ENCODE measurements at regions not wholly inside any gene's neighbourhood (a gene's known extent, or its start where the extent isn't known, plus 50 kb on each side); places are given as distances from the start of the nearest gene placed in this dataset.

GRCh38 chr13:112208656-112209055, 141.7 kb downstream of the SOX1 start:
- peaks cover 47% of the 10 kb centered on the region for H3K27me3 Mint-ChIP-seq (ENCODE audit: low read depth)
- H3K27ac Mint-ChIP-seq (ENCODE audit: unreplicated experiment) = no peak overlapping the region
- DNase-seq (ENCODE audit: low spot score) = no peak
- no peaks in the 10 kb centered on the region for H3K36me3 Mint-ChIP-seq (ENCODE audit: low read depth)
- H3K4me1 Mint-ChIP-seq (ENCODE audit: low read depth) = peaks cover 5% of the 10 kb centered on the region
- TF ChIP-seq CTCF (IDR thresholded peaks at IDR 0.05) = no peak
- H3K4me3 Mint-ChIP-seq (ENCODE audit: unreplicated experiment) = no peak overlapping the region
- H3K9me3 Mint-ChIP-seq (ENCODE audit: low read depth) = no peaks in the 10 kb centered on the region

GRCh38 chr13:112209266-112209665, 142.3 kb downstream of the SOX1 start:
- H3K27ac Mint-ChIP-seq (ENCODE audit: unreplicated experiment) = no peak overlapping the region
- no peak overlapping the region for H3K4me3 Mint-ChIP-seq (ENCODE audit: unreplicated experiment)
- H3K9me3 Mint-ChIP-seq (ENCODE audit: low read depth) = no peaks in the 10 kb centered on the region
- peaks cover 5% of the 10 kb centered on the region for H3K4me1 Mint-ChIP-seq (ENCODE audit: low read depth)
- no peak for DNase-seq (ENCODE audit: low spot score)
- H3K27me3 Mint-ChIP-seq (ENCODE audit: low read depth) = peaks cover 41% of the 10 kb centered on the region
- no peaks in the 10 kb centered on the region for H3K36me3 Mint-ChIP-seq (ENCODE audit: low read depth)
- no peak for TF ChIP-seq CTCF (IDR thresholded peaks at IDR 0.05)

GRCh38 chr13:112209711-112210110, 142.8 kb downstream of the SOX1 start:
- Mint-ChIP-seq H3K4me3 (ENCODE audit: unreplicated experiment) (no peak overlapping the region), H3K27me3 (ENCODE audit: low read depth) (peaks cover 36% of the 10 kb centered on the region), H3K9me3 (ENCODE audit: low read depth) (no peaks in the 10 kb centered on the region), H3K36me3 (ENCODE audit: low read depth) (no peaks in the 10 kb centered on the region), H3K4me1 (ENCODE audit: low read depth) (peaks cover 5% of the 10 kb centered on the region), H3K27ac (ENCODE audit: unreplicated experiment) (no peak overlapping the region)
- DNase-seq (ENCODE audit: low spot score) = no peak
- no peak for TF ChIP-seq CTCF (IDR thresholded peaks at IDR 0.05)

GRCh38 chr13:112210371-112210770, 143.4 kb downstream of the SOX1 start:
- no peak overlapping the region for H3K27ac Mint-ChIP-seq (ENCODE audit: unreplicated experiment)
- no peak for DNase-seq (ENCODE audit: low spot score)
- peaks cover 30% of the 10 kb centered on the region for H3K27me3 Mint-ChIP-seq (ENCODE audit: low read depth)
- no peak overlapping the region for H3K4me3 Mint-ChIP-seq (ENCODE audit: unreplicated experiment)
- no peaks in the 10 kb centered on the region for H3K9me3 Mint-ChIP-seq (ENCODE audit: low read depth)
- no peak for TF ChIP-seq CTCF (IDR thresholded peaks at IDR 0.05)
- no peaks in the 10 kb centered on the region for H3K36me3 Mint-ChIP-seq (ENCODE audit: low read depth)
- no peaks in the 10 kb centered on the region for H3K4me1 Mint-ChIP-seq (ENCODE audit: low read depth)

GRCh38 chr13:112212533-112212932, 145.6 kb downstream of the SOX1 start:
- Mint-ChIP-seq H3K27me3 (ENCODE audit: low read depth) (peaks cover 11% of the 10 kb centered on the region), H3K4me3 (ENCODE audit: unreplicated experiment) (no peak overlapping the region), H3K36me3 (ENCODE audit: low read depth) (no peaks in the 10 kb centered on the region), H3K4me1 (ENCODE audit: low read depth) (no peaks in the 10 kb centered on the region), H3K27ac (ENCODE audit: unreplicated experiment) (no peak overlapping the region), H3K9me3 (ENCODE audit: low read depth) (no peaks in the 10 kb centered on the region)
- TF ChIP-seq CTCF (IDR thresholded peaks at IDR 0.05) = no peak
- no peak for DNase-seq (ENCODE audit: low spot score)

Data from chondrocyte (in vitro differentiated cells).